DND-41 (cell line): ENCODE measurements at regions not wholly inside any gene's neighbourhood (a gene's known extent, or its start where the extent isn't known, plus 50 kb on each side); places are given as distances from the start of the nearest gene placed in this dataset.

Source experiments
- ATAC-seq: fragments of 200-7000 bp; cut with Tn5 transposase; 3 replicates; pipeline ENCODE4 v1.9.1; 2021; ENCODE audit warnings: low read depth; ENCODE audit not compliant: insufficient read depth
- DNase-seq: peaks from one replicate; pipeline ENCODE4 v3.0.0-alpha.2; 2020
- H2AFZ ChIP-seq: 2 replicates; pipeline ENCODE4 v1.6.0; 2012; ENCODE audit warnings: low read depth, low read length
- H3K27ac ChIP-seq: 2 replicates; pipeline ENCODE4 v1.5.1; 2012; ENCODE audit warnings: low read length, inconsistent platforms
- H3K27me3 ChIP-seq: fragments of 200-600 bp; sonication (generic); 2 replicates; pipeline ENCODE4 v1.6.0; 2012; ENCODE audit warnings: low read length, mild to moderate bottlenecking, inconsistent platforms; ENCODE audit not compliant: insufficient read depth, poor library complexity
- H3K36me3 ChIP-seq: 2 replicates; pipeline ENCODE4 v1.5.1; 2012; ENCODE audit warnings: low read length, inconsistent platforms; ENCODE audit not compliant: insufficient read depth
- H3K4me1 ChIP-seq: 2 replicates; pipeline ENCODE4 v1.5.1; 2012; ENCODE audit warnings: mild to moderate bottlenecking, low read length; ENCODE audit not compliant: insufficient read depth
- H3K4me2 ChIP-seq: 2 replicates; pipeline ENCODE4 v1.6.0; 2012; ENCODE audit warnings: mild to moderate bottlenecking, moderate library complexity, low read length, inconsistent platforms; ENCODE audit not compliant: insufficient read depth
- H3K4me3 ChIP-seq, 2 experiments: fragments of 200-600 bp in 1 of 2; shearing (Covaris generic) in 1 of 2; 2 replicates each; pipeline ENCODE4 v1.5.1; 2012 to 2016; ENCODE audit warnings: inconsistent platforms in 2 of 2, low read length in 2 of 2, mild to moderate bottlenecking in 2 of 2, low read depth in 1 of 2, moderate library complexity in 1 of 2
- H3K79me2 ChIP-seq: 2 replicates; pipeline ENCODE4 v1.6.0; 2012; ENCODE audit warnings: low read length, inconsistent platforms; ENCODE audit not compliant: insufficient read depth
- H3K9ac ChIP-seq: 2 replicates; pipeline ENCODE4 v1.6.0; 2012; ENCODE audit warnings: low read depth, mild to moderate bottlenecking, inconsistent platforms, low read length, moderate library complexity
- H3K9me3 ChIP-seq: 2 replicates; pipeline ENCODE4 v1.5.1; 2012; ENCODE audit warnings: low read length, moderate library complexity, mild to moderate bottlenecking, inconsistent platforms; ENCODE audit not compliant: insufficient read depth, severe bottlenecking
- H4K20me1 ChIP-seq: 2 replicates; pipeline ENCODE4 v1.6.0; 2012; ENCODE audit warnings: low read length; ENCODE audit not compliant: insufficient read depth
- EZH2 ChIP-seq: IDR thresholded peaks from 3 replicates; pipeline ENCODE4 v1.6.1; 2012; ENCODE audit warnings: borderline replicate concordance, low read depth, mild to moderate bottlenecking, moderate library complexity, low read length, inconsistent platforms; ENCODE audit not compliant: severe bottlenecking
- TF ChIP-seq, protein P1 (sequence below): IDR thresholded peaks from 2 replicates; pipeline ENCODE4 v1.5.1; 2012; ENCODE audit warnings: borderline replicate concordance, low read length, moderate library complexity, mild to moderate bottlenecking; ENCODE audit not compliant: poor library complexity, severe bottlenecking; ENCODE audit errors: extremely low read depth

DNA sequence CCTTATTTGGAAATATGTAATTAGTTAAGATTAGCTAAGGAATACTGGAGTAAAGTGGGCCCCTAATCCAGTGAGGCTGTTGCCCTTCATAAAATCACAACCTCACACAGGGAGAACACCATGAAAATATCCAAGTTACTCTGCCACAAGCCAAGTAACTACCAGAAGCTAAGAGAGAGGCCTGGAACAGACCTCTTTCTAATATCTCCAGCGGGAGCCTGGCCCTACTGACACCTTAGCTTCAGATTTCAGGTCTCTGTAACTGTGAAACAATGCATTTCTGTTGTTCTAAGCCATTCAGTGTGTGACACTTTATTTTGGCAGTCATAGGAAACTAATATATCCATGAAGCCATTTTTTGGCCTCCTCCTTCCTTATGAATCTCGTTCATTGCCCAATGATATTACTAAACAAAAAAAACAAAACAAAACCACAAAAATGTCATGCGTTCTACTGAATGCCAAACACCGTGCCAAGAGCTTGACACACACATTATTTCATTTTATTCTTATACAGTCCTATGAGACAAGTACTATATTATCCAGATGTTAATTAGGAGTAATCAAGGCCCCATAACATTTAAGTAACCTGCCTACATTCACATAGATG, 699.0 kb downstream of the MAT2B start:
- Histone ChIP-seq H3K4me3 (no peak overlapping the region), H3K27ac (no peak overlapping the region), H3K9ac (no peak overlapping the region), H3K9me3 (no peaks in the 10 kb centered on the region), H3K27me3 (no peaks in the 10 kb centered on the region), H3K79me2 (no peaks in the 10 kb centered on the region), H2AFZ (no peak overlapping the region), H3K4me2 (no peak overlapping the region), H4K20me1 (no peaks in the 10 kb centered on the region), H3K36me3 (no peaks in the 10 kb centered on the region), H3K4me1 (no peaks in the 10 kb centered on the region)
- no peak for ATAC-seq
- DNase-seq = no peak
- TF ChIP-seq EZH2 = no peak
- TF ChIP-seq, protein P1, sequence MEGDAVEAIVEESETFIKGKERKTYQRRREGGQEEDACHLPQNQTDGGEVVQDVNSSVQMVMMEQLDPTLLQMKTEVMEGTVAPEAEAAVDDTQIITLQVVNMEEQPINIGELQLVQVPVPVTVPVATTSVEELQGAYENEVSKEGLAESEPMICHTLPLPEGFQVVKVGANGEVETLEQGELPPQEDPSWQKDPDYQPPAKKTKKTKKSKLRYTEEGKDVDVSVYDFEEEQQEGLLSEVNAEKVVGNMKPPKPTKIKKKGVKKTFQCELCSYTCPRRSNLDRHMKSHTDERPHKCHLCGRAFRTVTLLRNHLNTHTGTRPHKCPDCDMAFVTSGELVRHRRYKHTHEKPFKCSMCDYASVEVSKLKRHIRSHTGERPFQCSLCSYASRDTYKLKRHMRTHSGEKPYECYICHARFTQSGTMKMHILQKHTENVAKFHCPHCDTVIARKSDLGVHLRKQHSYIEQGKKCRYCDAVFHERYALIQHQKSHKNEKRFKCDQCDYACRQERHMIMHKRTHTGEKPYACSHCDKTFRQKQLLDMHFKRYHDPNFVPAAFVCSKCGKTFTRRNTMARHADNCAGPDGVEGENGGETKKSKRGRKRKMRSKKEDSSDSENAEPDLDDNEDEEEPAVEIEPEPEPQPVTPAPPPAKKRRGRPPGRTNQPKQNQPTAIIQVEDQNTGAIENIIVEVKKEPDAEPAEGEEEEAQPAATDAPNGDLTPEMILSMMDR = no peak

DNA sequence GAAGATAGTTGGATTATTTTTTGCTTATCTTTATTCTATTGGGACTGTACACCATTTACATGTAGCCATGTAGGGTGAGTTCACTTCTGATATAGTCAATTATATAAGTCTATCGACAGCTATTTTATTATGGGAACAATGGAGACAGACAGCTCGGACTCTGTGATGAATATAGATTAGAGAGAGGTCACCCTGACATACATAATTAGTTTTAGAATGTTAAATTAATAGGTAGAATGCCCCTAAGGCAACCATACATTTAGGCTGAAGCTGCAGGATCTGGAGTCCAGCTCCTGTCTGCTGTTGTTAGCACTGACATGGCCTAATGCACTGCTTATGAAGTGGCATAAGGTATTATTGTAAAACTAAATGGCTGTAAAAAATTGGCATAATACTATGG, 700.8 kb downstream of the MAT2B start:
- Histone ChIP-seq H2AFZ (no peak overlapping the region), H3K4me3 (no peak overlapping the region), H3K36me3 (no peaks in the 10 kb centered on the region), H3K4me2 (no peak overlapping the region), H3K9ac (no peak overlapping the region), H3K4me1 (no peaks in the 10 kb centered on the region), H4K20me1 (no peaks in the 10 kb centered on the region), H3K9me3 (no peaks in the 10 kb centered on the region), H3K79me2 (no peaks in the 10 kb centered on the region), H3K27me3 (no peaks in the 10 kb centered on the region), H3K27ac (no peak overlapping the region)
- no peak for DNase-seq
- no peak for ATAC-seq
- TF ChIP-seq EZH2 = no peak
- TF ChIP-seq, protein P1 = no peak

DNA sequence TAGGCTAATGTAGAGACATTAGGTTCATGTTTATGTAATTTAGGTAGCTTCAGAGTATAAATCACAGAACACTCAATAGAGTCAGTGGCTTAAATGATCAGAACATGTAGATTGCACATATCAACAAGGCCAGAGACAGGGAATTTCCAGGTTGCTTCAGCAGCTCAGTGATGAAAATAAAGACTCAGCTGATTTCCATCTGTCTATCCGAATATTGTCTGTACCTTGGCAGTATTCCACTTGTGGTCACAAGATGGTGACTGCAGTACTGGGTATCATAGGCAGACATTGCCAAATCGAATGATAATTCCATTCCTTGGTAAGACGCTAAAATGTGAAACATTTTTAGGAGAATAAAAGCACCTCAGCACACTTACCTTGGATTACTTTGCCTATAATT, 702.2 kb downstream of the MAT2B start:
- Histone ChIP-seq H4K20me1 (no peaks in the 10 kb centered on the region), H3K4me2 (no peak overlapping the region), H3K9me3 (no peaks in the 10 kb centered on the region), H3K4me1 (no peaks in the 10 kb centered on the region), H3K27ac (no peak overlapping the region), H2AFZ (no peak overlapping the region), H3K36me3 (no peaks in the 10 kb centered on the region), H3K4me3 (no peak overlapping the region), H3K27me3 (no peaks in the 10 kb centered on the region), H3K9ac (no peak overlapping the region), H3K79me2 (no peaks in the 10 kb centered on the region)
- TF ChIP-seq, protein P1 = no peak
- no peak for TF ChIP-seq EZH2
- no peak for ATAC-seq
- no peak for DNase-seq
